GM12873 (cell line): ENCODE measurements at regions not wholly inside any gene's neighbourhood (a gene's known extent, or its start where the extent isn't known, plus 50 kb on each side); places are given as distances from the start of the nearest gene placed in this dataset.

ENCODE experiments used
- TF ChIP-seq, protein P1 (sequence below): IDR thresholded peaks from 2 replicates; pipeline ENCODE4 v1.5.1; 2012; ENCODE audit warnings: low read depth, mild to moderate bottlenecking, moderate library complexity, low read length, control low read depth; ENCODE audit not compliant: insufficient read depth; ENCODE audit errors: missing control alignments

DNA sequence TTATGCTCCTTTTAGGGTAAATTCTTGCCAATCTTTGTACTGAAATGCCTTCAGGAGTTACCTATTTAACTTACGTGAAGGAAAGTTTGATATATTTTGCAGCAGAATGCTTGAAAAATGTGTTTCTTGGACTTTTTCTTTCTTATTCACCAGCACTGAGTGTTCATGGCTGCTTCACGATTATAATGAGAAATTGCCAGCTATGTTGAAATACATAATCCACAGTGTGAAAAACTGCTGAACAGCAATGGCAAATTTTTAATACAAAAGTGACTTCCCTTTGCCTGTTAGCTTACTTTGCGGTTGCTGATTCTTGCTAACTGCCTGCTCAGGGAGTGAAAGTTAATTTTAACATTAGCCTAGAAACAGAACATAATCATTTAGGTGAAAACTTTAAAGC, 153.8 kb upstream of the SLC4A4 start:
- TF ChIP-seq, protein P1, sequence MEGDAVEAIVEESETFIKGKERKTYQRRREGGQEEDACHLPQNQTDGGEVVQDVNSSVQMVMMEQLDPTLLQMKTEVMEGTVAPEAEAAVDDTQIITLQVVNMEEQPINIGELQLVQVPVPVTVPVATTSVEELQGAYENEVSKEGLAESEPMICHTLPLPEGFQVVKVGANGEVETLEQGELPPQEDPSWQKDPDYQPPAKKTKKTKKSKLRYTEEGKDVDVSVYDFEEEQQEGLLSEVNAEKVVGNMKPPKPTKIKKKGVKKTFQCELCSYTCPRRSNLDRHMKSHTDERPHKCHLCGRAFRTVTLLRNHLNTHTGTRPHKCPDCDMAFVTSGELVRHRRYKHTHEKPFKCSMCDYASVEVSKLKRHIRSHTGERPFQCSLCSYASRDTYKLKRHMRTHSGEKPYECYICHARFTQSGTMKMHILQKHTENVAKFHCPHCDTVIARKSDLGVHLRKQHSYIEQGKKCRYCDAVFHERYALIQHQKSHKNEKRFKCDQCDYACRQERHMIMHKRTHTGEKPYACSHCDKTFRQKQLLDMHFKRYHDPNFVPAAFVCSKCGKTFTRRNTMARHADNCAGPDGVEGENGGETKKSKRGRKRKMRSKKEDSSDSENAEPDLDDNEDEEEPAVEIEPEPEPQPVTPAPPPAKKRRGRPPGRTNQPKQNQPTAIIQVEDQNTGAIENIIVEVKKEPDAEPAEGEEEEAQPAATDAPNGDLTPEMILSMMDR: no peak

DNA sequence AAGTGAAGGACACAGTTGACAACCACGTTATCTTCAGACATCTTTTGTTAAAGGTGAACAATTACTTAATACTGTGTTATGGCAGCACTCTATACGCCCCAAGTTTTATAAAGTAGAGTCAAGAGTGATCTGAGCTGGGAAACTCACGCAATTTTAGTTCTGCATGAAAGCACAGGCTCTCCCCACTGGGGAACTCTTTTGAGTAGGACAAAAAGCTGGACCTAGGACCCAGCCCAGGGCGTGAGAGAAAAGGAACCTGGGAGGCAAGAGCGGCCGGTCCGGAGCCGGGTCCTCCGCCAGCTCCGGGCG, 152.6 kb upstream of the SLC4A4 start:
- TF ChIP-seq, protein P1: no peak

DNA sequence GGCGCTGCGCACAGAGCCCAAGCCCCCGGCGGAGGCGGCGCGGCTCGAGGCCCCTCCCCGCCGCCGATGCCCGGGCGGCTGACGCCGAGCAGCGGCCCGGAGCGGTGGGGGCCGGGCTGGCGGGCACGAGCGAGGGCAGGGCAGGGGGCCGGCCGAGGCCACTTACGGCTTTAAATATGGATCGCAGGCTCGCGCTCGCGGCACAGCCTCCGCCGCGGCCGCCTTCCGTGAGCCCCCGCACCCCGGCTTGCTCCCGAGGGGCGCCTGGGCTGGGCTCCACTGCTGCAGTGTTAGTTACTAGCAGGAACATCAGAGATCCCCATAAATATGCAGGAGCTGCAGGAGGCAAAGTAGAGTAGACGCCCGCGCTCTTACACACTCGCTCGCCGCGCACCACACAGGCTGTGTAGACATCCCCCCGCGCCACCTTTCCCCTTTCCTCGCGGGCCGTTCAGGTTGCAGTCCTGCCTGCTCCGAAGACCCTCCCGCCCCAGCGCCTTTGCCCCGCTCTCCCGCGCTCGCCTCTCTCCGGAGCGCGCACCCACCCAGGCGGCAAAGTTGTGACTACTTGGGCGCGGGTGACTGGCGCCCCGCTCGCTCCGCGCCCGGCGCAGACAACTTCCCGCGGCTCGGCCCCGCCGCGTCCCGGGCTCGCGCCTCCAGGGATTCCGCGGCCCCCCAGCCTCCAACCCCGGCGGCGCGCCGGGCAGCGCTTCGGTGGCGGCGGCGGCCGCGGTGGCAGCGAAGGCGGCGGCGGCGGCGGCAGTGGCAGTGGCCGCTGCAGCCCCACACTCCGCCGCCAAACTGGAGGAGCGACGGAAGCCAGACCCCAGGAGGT, 152.0 kb upstream of the SLC4A4 start:
- TF ChIP-seq, protein P1: no peak

DNA sequence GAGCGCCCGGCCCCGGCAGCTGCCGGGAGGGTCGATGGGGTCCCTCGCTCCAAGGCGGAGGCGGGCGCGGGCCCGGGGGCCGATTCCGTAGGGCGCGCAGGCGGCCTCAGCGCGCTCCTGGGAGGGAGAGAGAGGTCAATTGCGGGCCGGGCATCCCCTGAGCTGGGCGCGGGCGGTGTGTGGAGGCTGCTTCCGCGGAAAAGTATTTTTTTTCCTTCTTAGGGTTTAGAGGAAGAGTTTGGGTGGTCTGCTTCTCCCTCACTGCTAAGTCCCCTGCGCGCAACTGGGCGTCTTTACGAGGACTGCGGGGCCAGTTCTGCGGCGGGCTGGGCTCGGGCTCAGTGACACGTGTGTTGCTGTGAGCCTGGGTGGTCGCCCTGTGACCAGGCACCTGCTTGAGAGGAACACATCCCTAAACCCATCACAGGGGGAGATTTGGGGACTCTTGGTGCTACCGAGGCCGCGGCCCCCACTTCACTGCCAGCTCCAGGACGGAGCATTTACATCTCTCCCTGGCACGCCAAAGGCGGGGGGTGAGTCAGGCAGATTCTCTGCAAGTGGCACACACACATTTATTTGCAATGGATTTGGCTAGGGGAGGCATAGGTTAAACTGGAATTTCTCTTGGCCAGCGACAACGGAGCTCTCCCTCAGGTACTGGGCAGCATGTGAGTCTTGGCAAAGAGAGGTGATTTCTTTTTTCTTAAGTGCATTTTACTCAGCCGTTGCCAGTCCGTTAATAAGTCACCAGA, 151.2 kb upstream of the SLC4A4 start:
- TF ChIP-seq, protein P1: no peak

DNA sequence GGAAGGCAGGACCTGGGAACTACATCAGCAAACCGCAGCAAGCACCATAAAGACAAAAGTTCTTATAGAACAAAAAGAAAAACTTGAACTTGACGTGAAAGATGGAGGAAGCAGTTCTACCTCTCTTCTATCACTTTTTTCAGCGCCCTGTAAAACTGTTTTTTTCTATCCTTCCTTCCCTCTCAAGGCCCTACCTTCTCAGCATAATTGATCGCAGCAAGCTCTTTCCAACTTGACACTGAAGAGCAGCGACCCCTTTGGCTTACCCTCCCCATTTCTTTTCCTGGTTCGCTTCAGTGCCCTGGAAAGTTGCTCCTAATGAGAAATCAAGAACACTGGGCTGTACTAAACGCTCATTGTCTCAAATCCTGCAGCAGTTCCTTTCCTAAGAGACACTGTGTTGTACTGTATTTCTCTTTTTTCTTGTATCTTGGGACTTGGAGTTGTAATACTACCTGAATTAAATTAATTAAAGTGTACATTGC, 150.6 kb upstream of the SLC4A4 start:
- TF ChIP-seq, protein P1: no peak

DNA sequence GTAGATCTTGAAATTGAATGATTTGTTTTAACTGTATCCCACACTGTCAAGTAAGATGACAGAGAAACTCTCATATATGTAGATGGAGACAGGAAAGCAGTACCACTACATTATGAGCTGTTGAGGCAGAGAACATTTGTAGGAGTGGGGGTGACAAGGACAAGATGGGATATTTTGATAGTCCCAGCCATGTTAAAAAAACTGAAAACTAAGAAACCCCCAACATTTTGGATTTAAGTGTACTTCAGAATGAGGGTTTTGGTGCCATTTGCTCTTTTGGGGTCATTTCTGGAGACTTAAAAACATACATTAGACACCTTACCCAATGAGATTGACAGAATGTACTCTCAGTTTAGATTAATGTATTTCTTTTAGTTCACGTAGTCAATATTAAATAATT, 149.9 kb upstream of the SLC4A4 start:
- TF ChIP-seq, protein P1: no peak

DNA sequence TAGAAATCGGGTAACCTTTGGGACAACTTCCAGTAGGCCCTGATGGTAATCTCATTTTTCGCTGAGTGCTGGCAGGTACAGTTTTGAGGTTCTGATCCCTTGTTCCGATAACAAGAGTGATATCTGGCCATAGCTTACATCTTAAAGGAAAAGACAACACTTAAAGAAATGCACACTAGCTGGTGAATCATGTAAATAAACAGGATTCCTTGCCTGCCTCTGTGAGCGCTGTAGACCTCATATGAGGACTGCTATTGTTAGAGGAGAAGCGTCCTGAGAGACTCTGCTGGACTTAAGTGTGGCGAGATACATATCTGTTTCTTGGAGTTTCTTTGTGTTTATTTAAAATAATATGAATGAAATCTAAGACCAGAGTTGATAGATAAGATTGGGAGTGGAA, 149.3 kb upstream of the SLC4A4 start:
- TF ChIP-seq, protein P1: no peak
